ENCODE measurements at regions not wholly inside any gene's neighbourhood (a gene's known extent, or its start where the extent isn't known, plus 50 kb on each side); places are given as distances from the start of the nearest gene placed in this dataset.

GRCh38 chr5:57581222-57581621 lies 98.6 kb upstream of the ACTBL2 start:
- DNase-seq (ENCODE audit: low read depth), result no peak

- DNase-seq (ENCODE audit: low read depth), result no peak
Measured at GRCh38 chr5:57577432-57578175, 95.0 kb upstream of the ACTBL2 start.

- DNase-seq (ENCODE audit: low read depth), result no peak
Measured at GRCh38 chr5:57576317-57576716, 93.7 kb upstream of the ACTBL2 start.

- DNase-seq (ENCODE audit: low read depth), result no peak
Measured at GRCh38 chr5:57575839-57576238, 93.2 kb upstream of the ACTBL2 start.

GRCh38 chr5:57572461-57572860 lies 89.8 kb upstream of the ACTBL2 start:
- DNase-seq (ENCODE audit: low read depth), result no peak

GRCh38 chr5:57569601-57570000 lies 87.0 kb upstream of the ACTBL2 start:
- no peak for DNase-seq (ENCODE audit: low read depth)

GRCh38 chr5:57568136-57568535 lies 85.5 kb upstream of the ACTBL2 start:
- DNase-seq (ENCODE audit: low read depth), result no peak

- no peak for DNase-seq (ENCODE audit: low read depth)
Measured at GRCh38 chr5:57566914-57567313, 84.3 kb upstream of the ACTBL2 start.

- DNase-seq (ENCODE audit: low read depth), result no peak
Measured at GRCh38 chr5:57561231-57561842, 78.7 kb upstream of the ACTBL2 start.

- no peak for DNase-seq (ENCODE audit: low read depth)
Measured at GRCh38 chr5:57559110-57559635, 76.6 kb upstream of the ACTBL2 start.

GRCh38 chr5:57552033-57552432 lies 69.4 kb upstream of the ACTBL2 start:
- DNase-seq (ENCODE audit: low read depth), result peak; percentile 66

- DNase-seq (ENCODE audit: low read depth), result no peak
Measured at GRCh38 chr5:57551251-57551650, 68.6 kb upstream of the ACTBL2 start.

- DNase-seq (ENCODE audit: low read depth), result no peak
Measured at GRCh38 chr5:57550132-57550531, 67.5 kb upstream of the ACTBL2 start.

- DNase-seq (ENCODE audit: low read depth), result no peak
Measured at GRCh38 chr5:57549566-57549965, 67.0 kb upstream of the ACTBL2 start.

GRCh38 chr5:57540823-57541222 lies 58.2 kb upstream of the ACTBL2 start:
- no peak for DNase-seq (ENCODE audit: low read depth)

- no peak for DNase-seq (ENCODE audit: low read depth)
Measured at GRCh38 chr5:57539281-57539701, 56.7 kb upstream of the ACTBL2 start.

- DNase-seq (ENCODE audit: low read depth), result peak; percentile 91
Measured at GRCh38 chr5:57538341-57538955, 55.8 kb upstream of the ACTBL2 start.

- DNase-seq (ENCODE audit: low read depth), result no peak
Measured at GRCh38 chr5:57537811-57538210, 55.2 kb upstream of the ACTBL2 start.

GRCh38 chr5:57532513-57533497 lies 50.2 kb upstream of the ACTBL2 start:
- DNase-seq (ENCODE audit: low read depth), result peak; percentile 72
